ENCODE measurements at regions not wholly inside any gene's neighbourhood (a gene's known extent, or its start where the extent isn't known, plus 50 kb on each side); places are given as distances from the start of the nearest gene placed in this dataset.

DNA sequence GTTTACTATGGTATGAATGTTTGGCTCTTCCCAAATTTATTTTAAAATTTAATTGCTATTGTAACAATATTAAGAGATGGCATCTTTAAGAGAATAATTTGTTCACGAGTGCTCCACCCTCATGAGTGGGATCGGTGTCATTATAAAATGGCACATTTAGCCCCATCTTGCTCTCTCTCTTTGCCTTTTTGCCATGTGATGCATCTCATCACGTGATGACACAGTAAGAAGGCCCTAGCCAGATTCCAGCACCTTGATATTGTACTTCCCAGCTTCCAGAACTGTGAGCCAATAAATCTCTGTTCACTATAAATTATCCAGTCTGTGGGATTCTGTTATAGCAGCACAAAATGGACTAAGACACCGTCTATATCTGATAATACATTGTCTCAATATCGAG is 355.8 kb downstream of the AMY1C start:
- H3K9me3 Mint-ChIP-seq (ENCODE audit: unreplicated experiment), result no peaks in the 10 kb centered on the region
- intact Hi-C loops (cut with micrococcal nuclease), result no loop called here

DNA sequence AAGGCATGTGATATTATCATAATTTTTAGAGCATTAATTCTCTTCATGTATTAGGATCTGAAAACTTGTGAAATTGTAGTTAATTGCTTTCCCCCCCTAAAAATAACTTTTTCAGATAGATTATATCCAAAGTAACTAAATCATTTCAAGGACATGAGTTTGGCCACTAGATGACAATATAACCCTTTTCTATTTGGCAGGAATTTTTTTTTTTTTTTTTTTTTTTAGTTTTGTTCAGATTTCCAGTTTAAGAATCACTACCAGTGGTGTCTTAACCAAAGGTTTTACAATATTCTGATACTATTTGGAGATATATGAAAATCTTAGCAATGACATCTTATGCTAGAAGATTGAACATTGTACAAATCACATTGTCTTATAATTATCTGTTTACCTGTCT is 370.8 kb downstream of the AMY1C start:
- Mint-ChIP-seq H3K27me3 (ENCODE audit: insufficient read depth, unreplicated experiment) (peaks cover 26% of the 10 kb centered on the region), H3K27ac (ENCODE audit: low read depth, unreplicated experiment) (no peak overlapping the region), H3K9me3 (ENCODE audit: unreplicated experiment) (no peaks in the 10 kb centered on the region), H3K4me1 (ENCODE audit: insufficient read depth, unreplicated experiment) (no peaks in the 10 kb centered on the region), H3K4me3 (ENCODE audit: unreplicated experiment) (no peak overlapping the region), H3K36me3 (ENCODE audit: insufficient read depth, unreplicated experiment) (no peaks in the 10 kb centered on the region)
- no peak for DNase-seq (ENCODE audit: unreplicated experiment)
- TF ChIP-seq CTCF (IDR thresholded peaks at IDR 0.05; ENCODE audit: unreplicated experiment), result peak; percentile 13
- no TSS peak for BruUV-seq (replicated peaks)
- intact Hi-C loops (cut with micrococcal nuclease), result loop anchor here (5.0 to 10.0 kb wide), 3 partner anchors 517 to 1672 kb away; no protein-coding TSS in a partner anchor
- ChIA-PET CTCF (no interaction called here), POLR2A (no interaction called here)

More for the DNA sequence above, 355.8 kb downstream of the AMY1C start:
- peaks cover 28% of the 10 kb centered on the region for H3K27me3 Mint-ChIP-seq (ENCODE audit: insufficient read depth, unreplicated experiment)
- DNase-seq (ENCODE audit: unreplicated experiment), result no peak
- no TSS peak for BruUV-seq (replicated peaks)
- H3K4me1 Mint-ChIP-seq (ENCODE audit: insufficient read depth, unreplicated experiment), result peaks cover 9% of the 10 kb centered on the region
- ChIA-PET CTCF (interaction anchor here (1.2 kb wide), 1 partner anchor 13 kb away, joined by 3 read pairs; no protein-coding TSS in a partner anchor), POLR2A (no interaction called here)
- H3K4me3 Mint-ChIP-seq (ENCODE audit: unreplicated experiment), result no peak overlapping the region
- H3K27ac Mint-ChIP-seq (ENCODE audit: low read depth, unreplicated experiment), result peak overlapping the region; percentile 81
- no peaks in the 10 kb centered on the region for H3K36me3 Mint-ChIP-seq (ENCODE audit: insufficient read depth, unreplicated experiment)
- TF ChIP-seq CTCF (IDR thresholded peaks at IDR 0.05; ENCODE audit: unreplicated experiment), result no peak

- no peaks in the 10 kb centered on the region for H3K36me3 Mint-ChIP-seq (ENCODE audit: insufficient read depth, unreplicated experiment)
- POLR2A ChIA-PET, result no interaction called here
- CTCF ChIA-PET, result interaction anchor here (0.8 to 1.1 kb wide), 3 partner anchors 10 to 74 kb away, joined by 3 to 4 read pairs (median 3); no protein-coding TSS in a partner anchor
- peaks cover 26% of the 10 kb centered on the region for H3K27me3 Mint-ChIP-seq (ENCODE audit: insufficient read depth, unreplicated experiment)
- DNase-seq (ENCODE audit: unreplicated experiment), result peak; percentile 26
- H3K9me3 Mint-ChIP-seq (ENCODE audit: unreplicated experiment), result no peaks in the 10 kb centered on the region
- no peak for TF ChIP-seq CTCF (IDR thresholded peaks at IDR 0.05; ENCODE audit: unreplicated experiment)
- no peaks in the 10 kb centered on the region for H3K4me1 Mint-ChIP-seq (ENCODE audit: insufficient read depth, unreplicated experiment)
- intact Hi-C loops (cut with micrococcal nuclease), result loop anchor here (5.0 to 10.0 kb wide), 3 partner anchors 516 to 1671 kb away; no protein-coding TSS in a partner anchor
- H3K27ac Mint-ChIP-seq (ENCODE audit: low read depth, unreplicated experiment), result no peak overlapping the region
- no TSS peak for BruUV-seq (replicated peaks)
- H3K4me3 Mint-ChIP-seq (ENCODE audit: unreplicated experiment), result no peak overlapping the region
Measured at GRCh38 chr1:104121271-104121670, 371.6 kb downstream of the AMY1C start.

- no peaks in the 10 kb centered on the region for H3K9me3 Mint-ChIP-seq (ENCODE audit: unreplicated experiment)
- TF ChIP-seq CTCF (IDR thresholded peaks at IDR 0.05; ENCODE audit: unreplicated experiment), result no peak
- no peak overlapping the region for H3K4me3 Mint-ChIP-seq (ENCODE audit: unreplicated experiment)
- H3K27ac Mint-ChIP-seq (ENCODE audit: low read depth, unreplicated experiment), result no peak overlapping the region
- BruUV-seq (replicated peaks), result no TSS peak
- ChIA-PET CTCF (no interaction called here), POLR2A (interaction anchor here (0.6 kb wide), 2 partner anchors 95 to 345 kb away, joined by 3 read pairs; no protein-coding TSS in a partner anchor)
- intact Hi-C loops (cut with micrococcal nuclease), result loop anchor here (10.0 kb wide), 1 partner anchor 1480 kb away; no protein-coding TSS in a partner anchor
- no peak for DNase-seq (ENCODE audit: unreplicated experiment)
- no peaks in the 10 kb centered on the region for H3K36me3 Mint-ChIP-seq (ENCODE audit: insufficient read depth, unreplicated experiment)
- H3K27me3 Mint-ChIP-seq (ENCODE audit: insufficient read depth, unreplicated experiment), result peaks cover 17% of the 10 kb centered on the region
- no peaks in the 10 kb centered on the region for H3K4me1 Mint-ChIP-seq (ENCODE audit: insufficient read depth, unreplicated experiment)
Measured at GRCh38 chr1:104125266-104125665, 375.6 kb downstream of the AMY1C start.

All from MCF 10A (cell line).